ENCODE measurements at regions not wholly inside any gene's neighbourhood (a gene's known extent, or its start where the extent isn't known, plus 50 kb on each side); places are given as distances from the start of the nearest gene placed in this dataset.

DNA sequence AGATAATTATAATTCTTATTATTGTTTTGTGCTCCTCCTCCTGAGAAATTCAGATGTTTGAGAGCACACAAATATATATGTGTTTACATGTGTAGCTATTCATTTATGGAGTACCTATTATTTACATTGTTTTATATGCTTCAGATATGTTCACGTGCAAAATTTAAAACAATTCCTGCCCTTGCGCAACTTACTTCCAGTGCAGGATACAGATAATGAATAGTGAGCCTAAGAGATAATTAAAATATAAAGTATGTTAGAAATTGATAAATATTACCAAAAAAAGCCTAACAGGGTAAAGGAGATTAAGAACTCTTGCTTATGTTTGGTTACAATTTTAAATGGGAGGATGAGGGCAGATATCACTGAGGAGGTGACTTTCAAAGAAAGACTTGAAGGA is 81.7 kb upstream of the DPH6 start:
- ChIA-PET POLR2A (ENCODE audit: low non-redundant PET) (no interaction called here), CTCF (no interaction called here)
- no peak for DNase-seq (ENCODE audit: low spot score)
- TF ChIP-seq, protein P1, sequence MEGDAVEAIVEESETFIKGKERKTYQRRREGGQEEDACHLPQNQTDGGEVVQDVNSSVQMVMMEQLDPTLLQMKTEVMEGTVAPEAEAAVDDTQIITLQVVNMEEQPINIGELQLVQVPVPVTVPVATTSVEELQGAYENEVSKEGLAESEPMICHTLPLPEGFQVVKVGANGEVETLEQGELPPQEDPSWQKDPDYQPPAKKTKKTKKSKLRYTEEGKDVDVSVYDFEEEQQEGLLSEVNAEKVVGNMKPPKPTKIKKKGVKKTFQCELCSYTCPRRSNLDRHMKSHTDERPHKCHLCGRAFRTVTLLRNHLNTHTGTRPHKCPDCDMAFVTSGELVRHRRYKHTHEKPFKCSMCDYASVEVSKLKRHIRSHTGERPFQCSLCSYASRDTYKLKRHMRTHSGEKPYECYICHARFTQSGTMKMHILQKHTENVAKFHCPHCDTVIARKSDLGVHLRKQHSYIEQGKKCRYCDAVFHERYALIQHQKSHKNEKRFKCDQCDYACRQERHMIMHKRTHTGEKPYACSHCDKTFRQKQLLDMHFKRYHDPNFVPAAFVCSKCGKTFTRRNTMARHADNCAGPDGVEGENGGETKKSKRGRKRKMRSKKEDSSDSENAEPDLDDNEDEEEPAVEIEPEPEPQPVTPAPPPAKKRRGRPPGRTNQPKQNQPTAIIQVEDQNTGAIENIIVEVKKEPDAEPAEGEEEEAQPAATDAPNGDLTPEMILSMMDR (conservative IDR thresholded peaks at IDR 0.05; ENCODE audit: low read depth) = no peak
- no peak overlapping the region for H3K27ac ChIP-seq

DNA sequence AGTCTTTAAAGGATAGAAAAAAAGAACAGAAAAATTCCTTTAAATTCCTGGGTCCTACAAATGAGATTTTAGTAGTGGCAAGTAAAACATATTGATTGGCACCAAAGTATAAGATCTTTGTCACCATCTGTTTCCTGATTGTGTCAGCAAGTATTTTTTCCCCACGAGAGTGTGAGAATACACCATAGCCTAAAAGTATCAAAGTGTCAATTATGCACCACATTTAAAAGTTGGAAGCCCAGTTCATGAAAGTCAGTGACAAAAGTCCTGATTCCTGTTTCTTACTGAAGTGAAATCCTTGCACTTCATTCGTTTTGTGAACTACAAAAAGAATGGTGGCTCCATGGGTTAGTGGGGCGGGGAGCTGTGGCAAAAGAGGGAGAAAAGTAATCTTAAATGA is 83.8 kb upstream of the DPH6 start:
- TF ChIP-seq, protein P1 (conservative IDR thresholded peaks at IDR 0.05; ENCODE audit: low read depth) = no peak
- ChIA-PET POLR2A (ENCODE audit: low non-redundant PET) (no interaction called here), CTCF (interaction anchor here (0.6 kb wide), 1 partner anchor 1275 kb away, joined by 3 read pairs; no protein-coding TSS in a partner anchor)
- no peak for DNase-seq (ENCODE audit: low spot score)
- no peak overlapping the region for H3K27ac ChIP-seq

DNA sequence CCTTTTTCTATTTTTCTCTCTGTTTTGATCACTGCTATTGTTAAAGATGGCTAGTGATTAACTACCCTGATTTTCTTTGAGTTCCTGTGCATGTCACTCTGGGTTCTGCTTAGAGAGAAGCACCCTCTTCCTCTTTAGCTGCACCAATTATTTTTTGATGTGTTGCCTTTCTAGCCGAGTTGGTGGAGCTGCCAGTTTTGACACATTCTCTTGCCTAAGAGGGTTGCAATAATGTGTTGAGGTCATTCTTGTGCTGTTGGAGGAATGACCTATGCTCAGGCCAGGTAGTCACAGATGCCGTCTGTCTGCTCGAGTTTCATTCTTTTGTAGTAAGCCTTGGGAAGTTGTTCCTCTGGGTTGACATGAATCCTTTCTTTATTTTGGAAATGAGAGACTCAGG is 84.6 kb upstream of the DPH6 start:
- no peak overlapping the region for H3K27ac ChIP-seq
- DNase-seq (ENCODE audit: low spot score) = peak; percentile 35
- ChIA-PET CTCF (no interaction called here), POLR2A (ENCODE audit: low non-redundant PET) (no interaction called here)
- TF ChIP-seq, protein P1 (conservative IDR thresholded peaks at IDR 0.05; ENCODE audit: low read depth) = no peak

DNA sequence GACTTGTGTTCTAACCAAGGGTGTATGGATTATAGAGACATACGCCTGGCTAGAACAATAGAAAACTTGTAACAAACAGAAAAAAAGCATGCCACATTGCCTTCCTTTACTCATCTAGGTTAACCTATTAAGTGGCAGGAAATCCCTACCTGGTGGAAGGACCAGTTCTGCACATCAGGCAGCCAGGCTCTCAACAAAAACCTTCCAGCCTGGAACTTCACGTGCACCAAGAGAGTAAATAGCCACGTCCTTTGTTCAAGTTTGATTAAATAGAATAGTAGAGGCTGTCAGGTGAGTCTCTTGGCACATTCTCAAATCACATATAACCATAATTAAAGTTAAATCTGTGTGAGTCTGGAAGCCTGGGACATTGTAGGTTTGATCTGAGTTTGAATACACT is 85.0 kb upstream of the DPH6 start:
- CTCF ChIA-PET = no interaction called here
- TF ChIP-seq, protein P1 (conservative IDR thresholded peaks at IDR 0.05; ENCODE audit: low read depth) = no peak
- H3K27ac ChIP-seq = no peak overlapping the region
- POLR2A ChIA-PET (ENCODE audit: low non-redundant PET) = no interaction called here
- no peak for DNase-seq (ENCODE audit: low spot score)

DNA sequence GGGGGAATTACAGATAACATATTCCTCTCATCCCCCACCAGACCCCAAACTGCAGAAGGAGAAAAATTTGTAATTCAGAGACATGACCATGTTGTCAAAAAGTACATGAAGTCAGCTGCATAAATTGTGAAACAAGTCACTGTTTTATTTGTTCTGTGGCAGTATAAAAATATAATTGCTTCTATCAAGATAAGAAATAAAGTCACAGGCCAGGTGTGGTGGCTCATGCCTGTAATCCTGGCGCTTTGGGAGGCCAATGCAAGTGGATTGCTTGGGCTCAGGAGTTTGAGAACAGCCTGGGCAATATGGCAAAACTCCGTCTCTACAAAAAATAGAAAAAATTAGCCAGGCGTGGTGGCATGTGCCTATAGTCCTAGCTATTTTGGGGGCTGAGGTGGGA is 87.7 kb upstream of the DPH6 start:
- H3K27ac ChIP-seq = no peak overlapping the region
- TF ChIP-seq, protein P1 (conservative IDR thresholded peaks at IDR 0.05; ENCODE audit: low read depth) = no peak
- no peak for DNase-seq (ENCODE audit: low spot score)
- ChIA-PET CTCF (interaction anchor here (0.6 kb wide), 1 partner anchor 32 kb away, joined by 5 read pairs; no protein-coding TSS in a partner anchor), POLR2A (ENCODE audit: low non-redundant PET) (no interaction called here)

DNA sequence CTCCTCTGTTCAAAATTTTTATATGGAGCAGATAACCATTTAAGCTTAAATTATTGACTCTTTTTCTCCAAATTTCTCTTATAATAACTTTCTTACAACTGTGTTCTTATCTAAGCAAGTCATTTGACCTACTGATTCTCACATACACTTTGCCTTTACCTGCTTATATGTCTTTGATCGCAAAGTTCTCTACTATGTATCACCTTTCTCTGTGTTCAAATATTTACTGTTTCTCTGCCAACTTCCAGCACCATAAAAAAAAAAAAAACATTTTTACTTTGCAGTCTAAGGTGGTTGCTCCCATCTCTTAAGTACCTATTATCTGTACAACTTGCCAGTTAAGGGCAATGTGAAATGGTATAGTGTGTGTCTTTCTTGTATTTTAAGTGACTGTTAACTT is 100.8 kb upstream of the DPH6 start:
- ChIA-PET POLR2A (ENCODE audit: low non-redundant PET) (no interaction called here), CTCF (no interaction called here)
- no peak for DNase-seq (ENCODE audit: low spot score)
- H3K27ac ChIP-seq = no peak overlapping the region
- TF ChIP-seq, protein P1 (conservative IDR thresholded peaks at IDR 0.05; ENCODE audit: low read depth) = no peak

DNA sequence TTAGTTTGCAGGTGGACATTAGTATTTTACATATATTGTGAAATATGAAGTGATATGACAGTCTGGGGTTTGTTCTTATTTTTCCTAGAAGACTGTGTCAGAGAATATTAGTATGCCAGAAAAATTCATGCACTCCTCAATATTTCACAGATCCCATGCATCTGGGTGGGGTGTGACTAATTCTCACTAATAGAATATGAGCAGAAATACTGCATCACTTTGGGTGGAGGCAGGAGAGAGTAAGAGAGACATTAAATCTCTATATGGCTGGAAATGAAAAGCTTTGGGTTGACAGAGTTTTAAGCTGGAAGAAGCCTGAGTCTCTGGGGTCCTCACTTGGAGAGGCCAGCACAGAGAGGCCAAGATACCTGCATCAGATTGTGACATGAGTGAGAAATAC is 101.3 kb upstream of the DPH6 start:
- TF ChIP-seq, protein P1 (conservative IDR thresholded peaks at IDR 0.05; ENCODE audit: low read depth) = no peak
- no peak for DNase-seq (ENCODE audit: low spot score)
- no peak overlapping the region for H3K27ac ChIP-seq
- ChIA-PET POLR2A (ENCODE audit: low non-redundant PET) (no interaction called here), CTCF (no interaction called here)
